ENCODE measurements at regions not wholly inside any gene's neighbourhood (a gene's known extent, or its start where the extent isn't known, plus 50 kb on each side); places are given as distances from the start of the nearest gene placed in this dataset.

GRCh38 chr21:35150562-35151226 lies 101.6 kb upstream of the RUNX1 start:
- Histone ChIP-seq H3K4me3 (no peak overlapping the region), H3K9ac (ENCODE audit: insufficient read depth in 1 of 2, low read length in 2 of 2) (no peak overlapping the region), H3K4me1 (ENCODE audit: control insufficient read depth in 5 of 5, insufficient read depth in 5 of 5, low read length in 5 of 5) (peaks cover 0 to 4% (median 0%) of the 10 kb centered on the region in 5 donors), H3K36me3 (ENCODE audit: control insufficient read depth in 4 of 4, insufficient read depth in 4 of 4, low read length in 4 of 4) (no peaks in the 10 kb centered on the region), H3K9me3 (ENCODE audit: control insufficient read depth in 4 of 4, insufficient read depth in 3 of 4, low read length in 3 of 4) (no peaks in the 10 kb centered on the region), H3K27ac (ENCODE audit: low read depth in 1 of 2, low read length in 1 of 2) (no peak overlapping the region), H3K27me3 (ENCODE audit: control insufficient read depth in 3 of 3, insufficient read depth in 3 of 3, low read length in 2 of 3) (no peaks in the 10 kb centered on the region)
- DNase-seq, result no peak
- no peak for ATAC-seq (ENCODE audit: insufficient read depth, low FRiP score)
- WGBS, 2 donors, result 79 to 91% methylated on average over 2 of the region's 2 CpGs
- no peak for TF ChIP-seq CTCF (IDR thresholded peaks at IDR 0.05; ENCODE audit: control extremely low read depth, extremely low read depth)

GRCh38 chr21:35149698-35150097 lies 100.6 kb upstream of the RUNX1 start:
- no peak overlapping the region for H3K9ac ChIP-seq (ENCODE audit: insufficient read depth in 1 of 2, low read length in 2 of 2)
- no peak for ATAC-seq (ENCODE audit: insufficient read depth, low FRiP score)
- no peak for TF ChIP-seq CTCF (IDR thresholded peaks at IDR 0.05; ENCODE audit: control extremely low read depth, extremely low read depth)
- no peak overlapping the region for H3K4me3 ChIP-seq
- H3K27ac ChIP-seq (ENCODE audit: low read depth in 1 of 2, low read length in 1 of 2), result no peak overlapping the region
- no peaks in the 10 kb centered on the region for H3K9me3 ChIP-seq (ENCODE audit: control insufficient read depth in 4 of 4, insufficient read depth in 3 of 4, low read length in 3 of 4)
- no peaks in the 10 kb centered on the region for H3K36me3 ChIP-seq (ENCODE audit: control insufficient read depth in 4 of 4, insufficient read depth in 4 of 4, low read length in 4 of 4)
- no peaks in the 10 kb centered on the region for H3K27me3 ChIP-seq (ENCODE audit: control insufficient read depth in 3 of 3, insufficient read depth in 3 of 3, low read length in 2 of 3)
- no peak for DNase-seq
- 67 to 81% methylated on average over 3 of the region's 3 CpGs for WGBS, 2 donors
- H3K4me1 ChIP-seq (ENCODE audit: control insufficient read depth in 5 of 5, insufficient read depth in 5 of 5, low read length in 5 of 5), result peaks cover 0 to 4% (median 0%) of the 10 kb centered on the region in 5 donors

- no peak for TF ChIP-seq CTCF (IDR thresholded peaks at IDR 0.05; ENCODE audit: control extremely low read depth, extremely low read depth)
- no peaks in the 10 kb centered on the region for H3K9me3 ChIP-seq (ENCODE audit: control insufficient read depth in 4 of 4, insufficient read depth in 3 of 4, low read length in 3 of 4)
- H3K4me3 ChIP-seq, result no peak overlapping the region
- H3K36me3 ChIP-seq (ENCODE audit: control insufficient read depth in 4 of 4, insufficient read depth in 4 of 4, low read length in 4 of 4), result no peaks in the 10 kb centered on the region
- ATAC-seq (ENCODE audit: insufficient read depth, low FRiP score), result no peak
- peaks cover 0 to 4% (median 0%) of the 10 kb centered on the region in 5 donors for H3K4me1 ChIP-seq (ENCODE audit: control insufficient read depth in 5 of 5, insufficient read depth in 5 of 5, low read length in 5 of 5)
- no peak overlapping the region for H3K9ac ChIP-seq (ENCODE audit: insufficient read depth in 1 of 2, low read length in 2 of 2)
- 84 to 90% methylated on average over 4 of the region's 4 CpGs for WGBS, 2 donors
- no peaks in the 10 kb centered on the region for H3K27me3 ChIP-seq (ENCODE audit: control insufficient read depth in 3 of 3, insufficient read depth in 3 of 3, low read length in 2 of 3)
- H3K27ac ChIP-seq (ENCODE audit: low read depth in 1 of 2, low read length in 1 of 2), result no peak overlapping the region
- no peak for DNase-seq
Measured at GRCh38 chr21:35147439-35147838, 98.3 kb upstream of the RUNX1 start.
